Peyer's patch (tissue), 4 donors: ENCODE measurements at regions not wholly inside any gene's neighbourhood (a gene's known extent, or its start where the extent isn't known, plus 50 kb on each side); places are given as distances from the start of the nearest gene placed in this dataset.
"Not testable (repeated sequence)": the region's sequence is repeated elsewhere in the genome, so short reads cannot be mapped to it uniquely, and the experiment has no call there.

Source experiments
- DNase-seq, 3 donors: peaks; one replicate each; pipeline ENCODE4 v3.0.0-alpha.2; 2017 to 2019
- H3K27ac ChIP-seq, 4 donors: fragments of 200-600 bp; sonication (generic); one replicate each; pipeline ENCODE4 v1.5.1; 2016 to 2019
- H3K27me3 ChIP-seq, 2 donors: fragments of 200-600 bp; sonication (generic); one replicate each; pipeline ENCODE4 v1.5.1; 2019
- H3K36me3 ChIP-seq, 3 donors: fragments of 200-600 bp; sonication (generic); one replicate each; pipeline ENCODE4 v1.5.1; 2016 to 2019
- H3K4me1 ChIP-seq, 4 donors: fragments of 200-600 bp; sonication (generic); one replicate each; pipeline ENCODE4 v1.5.1; 2016 to 2019
- H3K4me3 ChIP-seq, 4 donors: fragments of 200-600 bp; sonication (generic); 1 replicate in 3 of 4; 2 replicates in 1 of 4; pipeline ENCODE4 v1.5.1; 2016 to 2019; ENCODE audit warnings: mild to moderate bottlenecking in 1 of 4
- H3K9me3 ChIP-seq, 4 donors: fragments of 200-600 bp; sonication (generic); one replicate each; pipeline ENCODE4 v1.5.1; 2016 to 2019; ENCODE audit warnings: mild to moderate bottlenecking in 1 of 4
- CTCF ChIP-seq, 6 experiments: fragments of 450-650 bp in 4 of 6; fragments of 200-600 bp in 2 of 6; sonication (generic) in 1 of 6; IDR thresholded peaks; one replicate each; pipeline ENCODE4 v1.5.1; 2017 to 2019; ENCODE audit warnings: antibody characterized with exemption in 6 of 6, mild to moderate bottlenecking in 3 of 6, moderate library complexity in 1 of 6
- POLR2A ChIP-seq, 2 donors: fragments of 450-650 bp; IDR thresholded peaks; one replicate each; pipeline ENCODE4 v1.5.1; 2017; ENCODE audit warnings: antibody characterized with exemption in 2 of 2, mild to moderate bottlenecking in 2 of 2, moderate library complexity in 2 of 2

DNA sequence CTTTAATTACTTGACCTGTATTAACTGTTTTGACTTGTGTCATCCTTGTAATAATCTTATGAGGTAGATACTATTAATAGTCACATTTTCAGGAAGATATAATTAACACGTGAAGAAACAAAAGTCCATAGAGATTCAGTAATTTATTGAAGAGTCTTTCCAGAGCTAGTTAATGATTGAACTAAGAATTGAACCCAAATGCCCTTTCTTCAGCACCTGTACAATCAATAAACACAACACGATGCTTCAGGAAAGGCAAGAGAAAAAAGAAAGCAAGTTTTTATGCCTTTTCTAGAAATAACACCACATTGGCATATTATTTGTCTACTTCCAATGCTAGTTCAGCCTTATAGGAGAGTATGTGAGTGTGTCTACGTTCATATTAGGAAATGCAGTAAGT lies 399.6 kb downstream of the NAF1 start:
- TF ChIP-seq CTCF (IDR thresholded peaks at IDR 0.05) (no peak), POLR2A (IDR thresholded peaks at IDR 0.05) (no peak)
- Histone ChIP-seq H3K36me3 (no peaks in the 10 kb centered on the region), H3K9me3 (no peaks in the 10 kb centered on the region), H3K27ac (no peak overlapping the region), H3K27me3 (no peaks in the 10 kb centered on the region), H3K4me3 (no peak overlapping the region), H3K4me1 (no peaks in the 10 kb centered on the region)
- DNase-seq: no peak

- Histone ChIP-seq H3K4me3 (no peak overlapping the region), H3K36me3 (no peaks in the 10 kb centered on the region), H3K9me3 (no peaks in the 10 kb centered on the region), H3K4me1 (no peaks in the 10 kb centered on the region), H3K27me3 (no peaks in the 10 kb centered on the region), H3K27ac (no peak overlapping the region)
- no peak for TF ChIP-seq CTCF (IDR thresholded peaks at IDR 0.05)
- no peak for TF ChIP-seq POLR2A (IDR thresholded peaks at IDR 0.05)
- no peak for DNase-seq
Measured at GRCh38 chr4:162761965-162762364, 404.7 kb downstream of the NAF1 start.

DNA sequence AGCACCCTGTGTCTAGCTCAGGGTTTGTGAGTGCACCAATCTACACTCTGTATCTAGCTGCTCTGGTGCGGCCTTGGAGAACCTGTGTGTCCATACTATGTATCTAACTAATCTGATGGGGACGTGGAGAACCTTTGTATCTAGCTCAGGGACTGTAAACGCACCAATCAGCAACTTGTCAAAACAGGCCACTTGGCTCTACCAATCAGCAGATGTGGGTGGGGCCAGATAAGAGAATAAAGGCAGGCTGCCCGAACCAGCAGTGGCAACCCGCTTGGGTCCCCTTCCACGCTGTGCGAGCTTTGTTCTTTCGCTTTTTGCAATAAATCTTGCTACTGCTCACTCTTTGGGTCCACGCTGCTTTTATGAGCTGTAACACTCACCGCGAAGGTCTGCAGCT lies 426.5 kb downstream of the NAF1 start:
- H3K4me1 ChIP-seq, DNase-seq, H3K9me3 ChIP-seq, H3K27ac ChIP-seq, H3K4me3 ChIP-seq, H3K27me3 ChIP-seq, H3K36me3 ChIP-seq: not testable (repeated sequence)

DNA sequence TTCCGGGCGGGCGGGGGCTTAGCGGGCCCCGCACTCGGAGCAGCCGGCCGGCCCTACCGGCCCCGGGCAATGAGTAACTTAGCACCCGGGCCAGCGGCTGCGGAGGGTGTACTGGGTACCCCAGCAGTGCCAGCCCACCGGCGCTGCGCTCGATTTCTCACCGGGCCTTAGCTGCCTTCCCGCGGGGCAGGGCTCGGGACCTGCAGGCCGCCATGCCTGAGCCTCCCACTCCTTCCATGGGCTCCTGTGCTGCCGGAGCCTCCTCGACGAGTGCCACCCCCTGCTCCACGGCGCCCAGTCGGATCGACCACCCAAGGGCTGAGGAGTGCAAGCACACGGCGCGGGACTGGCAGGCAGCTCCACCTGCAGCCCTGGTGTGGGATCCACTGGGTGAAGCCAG lies 427.1 kb downstream of the NAF1 start:
- not testable (repeated sequence) for H3K4me1 ChIP-seq, DNase-seq, H3K36me3 ChIP-seq, H3K9me3 ChIP-seq, H3K4me3 ChIP-seq, H3K27ac ChIP-seq, H3K27me3 ChIP-seq

DNA sequence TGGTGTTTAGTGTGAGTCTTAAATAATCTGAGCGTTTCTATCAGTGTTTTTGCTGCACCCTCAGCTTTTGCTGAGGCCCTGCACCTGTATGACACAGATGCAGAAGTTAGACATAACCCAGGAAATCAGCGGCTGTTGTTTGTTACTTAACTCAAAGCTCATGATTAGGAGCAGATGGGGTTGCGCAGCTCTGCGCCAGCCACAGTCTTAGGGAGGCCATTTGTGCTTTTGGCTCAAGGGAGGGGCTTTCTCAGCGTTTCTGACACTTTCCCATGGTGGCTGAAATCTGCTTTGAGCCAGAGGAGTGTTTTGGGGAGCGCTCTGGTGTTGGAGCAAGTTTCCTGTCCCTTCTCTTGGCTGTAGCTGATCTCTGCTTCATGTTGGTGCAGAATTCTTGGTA lies 433.8 kb downstream of the NAF1 start:
- TF ChIP-seq POLR2A (IDR thresholded peaks at IDR 0.05) (no peak), CTCF (IDR thresholded peaks at IDR 0.05) (no peak)
- H3K4me1 ChIP-seq: no peaks in the 10 kb centered on the region
- no peaks in the 10 kb centered on the region for H3K9me3 ChIP-seq
- no peak overlapping the region for H3K4me3 ChIP-seq
- no peaks in the 10 kb centered on the region for H3K27me3 ChIP-seq
- H3K27ac ChIP-seq: no peak overlapping the region
- no peaks in the 10 kb centered on the region for H3K36me3 ChIP-seq
- no peak for DNase-seq

GRCh38 chr4:162727766-162728165 lies 438.9 kb downstream of the NAF1 start:
- Histone ChIP-seq H3K36me3 (no peaks in the 10 kb centered on the region), H3K27me3 (no peaks in the 10 kb centered on the region), H3K27ac (no peak overlapping the region), H3K4me1 (no peaks in the 10 kb centered on the region), H3K9me3 (no peaks in the 10 kb centered on the region), H3K4me3 (no peak overlapping the region)
- TF ChIP-seq POLR2A (IDR thresholded peaks at IDR 0.05) (no peak), CTCF (IDR thresholded peaks at IDR 0.05) (no peak)
- DNase-seq: no peak

DNA sequence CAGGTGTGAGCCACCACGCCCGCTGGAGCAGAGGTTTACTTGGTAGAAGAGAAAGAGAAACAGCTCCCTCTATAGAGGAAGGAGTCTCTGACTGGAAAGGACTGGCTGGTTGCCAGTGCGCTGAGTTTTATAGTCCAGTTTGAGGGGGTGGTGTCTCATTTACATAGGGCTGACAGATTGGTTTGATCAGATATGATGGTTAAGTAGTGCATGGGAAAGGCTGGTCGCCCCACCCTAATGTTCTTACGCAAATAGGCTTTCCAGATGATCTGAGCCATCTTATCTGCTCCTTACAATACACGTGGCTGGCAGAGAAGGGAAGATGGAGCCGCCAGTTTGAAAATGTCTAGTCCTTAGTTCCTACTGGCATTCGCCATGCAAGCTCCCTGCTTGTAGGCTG lies 439.5 kb downstream of the NAF1 start:
- Histone ChIP-seq H3K27me3 (no peaks in the 10 kb centered on the region), H3K4me3 (no peak overlapping the region), H3K36me3 (no peaks in the 10 kb centered on the region), H3K9me3 (no peaks in the 10 kb centered on the region), H3K4me1 (no peaks in the 10 kb centered on the region), H3K27ac (no peak overlapping the region)
- no peak for TF ChIP-seq CTCF (IDR thresholded peaks at IDR 0.05)
- TF ChIP-seq POLR2A (IDR thresholded peaks at IDR 0.05): no peak
- no peak for DNase-seq
